SK-N-SH treated with all-trans-retinoic acid at 6 μM for 48 hours (cell line): ENCODE measurements at regions not wholly inside any gene's neighbourhood (a gene's known extent, or its start where the extent isn't known, plus 50 kb on each side); places are given as distances from the start of the nearest gene placed in this dataset.

Experiments used
- ATAC-seq: fragments of 200-7000 bp; cut with Tn5 transposase; 3 replicates; pipeline ENCODE4 v1.9.1; 2020; ENCODE audit warnings: mild to moderate bottlenecking, moderate library complexity
- ARNTL ChIP-seq: fragments of 450-650 bp; formaldehyde crosslinking; IDR thresholded peaks from 2 replicates; pipeline ENCODE4 v1.5.0; 2020; ENCODE audit warnings: low read depth, mild to moderate bottlenecking, moderate library complexity, borderline replicate concordance
- BACH2 ChIP-seq: fragments of 250-450 bp; sonication (Bioruptor Pico); IDR thresholded peaks from 2 replicates; pipeline ENCODE4 v1.9.0; 2021; ENCODE audit warnings: mild to moderate bottlenecking, borderline replicate concordance
- CSDC2 ChIP-seq: fragments of 250-450 bp; sonication (Bioruptor Pico); IDR thresholded peaks from 2 replicates; pipeline ENCODE4 v1.5.0; 2020; ENCODE audit warnings: mild to moderate bottlenecking, moderate library complexity
- ESRRG ChIP-seq: fragments of 250-450 bp; sonication (Bioruptor Pico); IDR thresholded peaks from 2 replicates; pipeline ENCODE4 v1.6.1; 2021; ENCODE audit warnings: mild to moderate bottlenecking
- GLIS3 ChIP-seq: fragments of 250-450 bp; sonication (Bioruptor Pico); IDR thresholded peaks from 2 replicates; pipeline ENCODE4 v1.5.0; 2020; ENCODE audit warnings: mild to moderate bottlenecking, moderate library complexity
- ISL1 ChIP-seq: fragments of 250-450 bp; sonication (Bioruptor Pico); IDR thresholded peaks from 2 replicates; pipeline ENCODE4 v2.1.2; 2022; ENCODE audit warnings: mild to moderate bottlenecking, moderate library complexity
- OSR1 ChIP-seq: fragments of 250-450 bp; sonication (Bioruptor Pico); IDR thresholded peaks from 2 replicates; pipeline ENCODE4 v1.8.0; 2022; ENCODE audit warnings: moderate library complexity, mild to moderate bottlenecking, inconsistent platforms
- PPARA ChIP-seq: fragments of 250-450 bp; sonication (Bioruptor Pico); IDR thresholded peaks from 2 replicates; pipeline ENCODE4 v1.5.0; 2020; ENCODE audit warnings: mild to moderate bottlenecking, borderline replicate concordance
- SNAI2 ChIP-seq: fragments of 250-450 bp; sonication (Bioruptor Pico); IDR thresholded peaks from 2 replicates; pipeline ENCODE4 v1.5.0; 2020; ENCODE audit warnings: mild to moderate bottlenecking, moderate library complexity
- TCF4 ChIP-seq: fragments of 250-450 bp; sonication (Bioruptor Pico); IDR thresholded peaks from 2 replicates; pipeline ENCODE4 v1.8.0; 2021; ENCODE audit warnings: mild to moderate bottlenecking, moderate library complexity, borderline replicate concordance
- TOX ChIP-seq: fragments of 250-450 bp; sonication (Bioruptor Pico); IDR thresholded peaks from 2 replicates; pipeline ENCODE4 v1.8.0; 2021; ENCODE audit warnings: mild to moderate bottlenecking, moderate library complexity, borderline replicate concordance
- ZC3H10 ChIP-seq: fragments of 250-450 bp; sonication (Bioruptor Pico); IDR thresholded peaks from 2 replicates; pipeline ENCODE4 v1.5.1; 2021; ENCODE audit warnings: mild to moderate bottlenecking, moderate library complexity
- ZFP30 ChIP-seq: fragments of 450-650 bp; formaldehyde crosslinking; IDR thresholded peaks from 2 replicates; pipeline ENCODE4 v1.5.0; 2022; ENCODE audit warnings: mild to moderate bottlenecking, moderate library complexity
- ZNF565 ChIP-seq: fragments of 450-650 bp; formaldehyde crosslinking; conservative IDR thresholded peaks from 2 replicates; pipeline ENCODE4 v1.5.0; 2020; ENCODE audit warnings: low read depth, mild to moderate bottlenecking, moderate library complexity
- ZNF70 ChIP-seq: fragments of 450-650 bp; formaldehyde crosslinking; IDR thresholded peaks from 2 replicates; pipeline ENCODE4 v1.5.0; 2020; ENCODE audit warnings: mild to moderate bottlenecking, moderate library complexity
- ZNF8 ChIP-seq: fragments of 450-650 bp; formaldehyde crosslinking; IDR thresholded peaks from 2 replicates; pipeline ENCODE4 v1.5.0; 2020; ENCODE audit warnings: mild to moderate bottlenecking, moderate library complexity
- TF ChIP-seq, protein P1 (sequence below): fragments of 250-450 bp; sonication (Bioruptor Pico); IDR thresholded peaks from 2 replicates; pipeline ENCODE4 v1.5.0; 2020; ENCODE audit warnings: mild to moderate bottlenecking, moderate library complexity
- TF ChIP-seq, protein P2 (sequence below): fragments of 250-450 bp; sonication (Bioruptor Pico); IDR thresholded peaks from 2 replicates; pipeline ENCODE4 v1.8.0; 2021; ENCODE audit warnings: low read depth, mild to moderate bottlenecking, moderate library complexity, borderline replicate concordance
- TF ChIP-seq, protein P3 (sequence below): fragments of 250-450 bp; sonication (Bioruptor Pico); IDR thresholded peaks from 2 replicates; pipeline ENCODE4 v1.8.0; 2020; ENCODE audit warnings: mild to moderate bottlenecking, moderate library complexity, borderline replicate concordance
- TF ChIP-seq, protein P4 (sequence below): fragments of 250-450 bp; sonication (Bioruptor Pico); IDR thresholded peaks from 2 replicates; pipeline ENCODE4 v1.5.1; 2021; ENCODE audit warnings: mild to moderate bottlenecking, moderate library complexity
- TF ChIP-seq, protein P5 (sequence below): fragments of 250-450 bp; sonication (Bioruptor Pico); IDR thresholded peaks from 2 replicates; pipeline ENCODE4 v1.5.1; 2020; ENCODE audit warnings: low read depth, mild to moderate bottlenecking, moderate library complexity

DNA sequence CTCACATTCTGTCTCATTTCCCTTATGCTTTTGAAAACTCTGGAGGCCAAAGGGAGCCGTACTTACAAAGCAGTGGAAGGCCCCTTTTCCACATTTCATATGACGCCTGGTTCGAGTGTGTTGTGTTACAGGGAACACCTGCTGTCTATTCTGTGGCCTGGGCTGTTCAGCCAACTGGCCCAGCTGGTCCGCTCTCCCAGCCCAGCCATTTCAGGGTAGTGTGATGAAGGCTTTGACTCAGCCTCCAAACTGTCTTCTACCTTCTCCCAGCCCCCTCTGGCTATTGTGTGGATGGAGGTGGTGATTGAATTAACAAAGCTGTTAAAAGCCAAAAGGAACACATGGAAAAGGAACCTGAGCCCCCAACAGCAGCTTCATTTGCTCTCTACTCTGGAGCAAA is 233.8 kb downstream of the ICOS start:
- TF ChIP-seq, protein P1, sequence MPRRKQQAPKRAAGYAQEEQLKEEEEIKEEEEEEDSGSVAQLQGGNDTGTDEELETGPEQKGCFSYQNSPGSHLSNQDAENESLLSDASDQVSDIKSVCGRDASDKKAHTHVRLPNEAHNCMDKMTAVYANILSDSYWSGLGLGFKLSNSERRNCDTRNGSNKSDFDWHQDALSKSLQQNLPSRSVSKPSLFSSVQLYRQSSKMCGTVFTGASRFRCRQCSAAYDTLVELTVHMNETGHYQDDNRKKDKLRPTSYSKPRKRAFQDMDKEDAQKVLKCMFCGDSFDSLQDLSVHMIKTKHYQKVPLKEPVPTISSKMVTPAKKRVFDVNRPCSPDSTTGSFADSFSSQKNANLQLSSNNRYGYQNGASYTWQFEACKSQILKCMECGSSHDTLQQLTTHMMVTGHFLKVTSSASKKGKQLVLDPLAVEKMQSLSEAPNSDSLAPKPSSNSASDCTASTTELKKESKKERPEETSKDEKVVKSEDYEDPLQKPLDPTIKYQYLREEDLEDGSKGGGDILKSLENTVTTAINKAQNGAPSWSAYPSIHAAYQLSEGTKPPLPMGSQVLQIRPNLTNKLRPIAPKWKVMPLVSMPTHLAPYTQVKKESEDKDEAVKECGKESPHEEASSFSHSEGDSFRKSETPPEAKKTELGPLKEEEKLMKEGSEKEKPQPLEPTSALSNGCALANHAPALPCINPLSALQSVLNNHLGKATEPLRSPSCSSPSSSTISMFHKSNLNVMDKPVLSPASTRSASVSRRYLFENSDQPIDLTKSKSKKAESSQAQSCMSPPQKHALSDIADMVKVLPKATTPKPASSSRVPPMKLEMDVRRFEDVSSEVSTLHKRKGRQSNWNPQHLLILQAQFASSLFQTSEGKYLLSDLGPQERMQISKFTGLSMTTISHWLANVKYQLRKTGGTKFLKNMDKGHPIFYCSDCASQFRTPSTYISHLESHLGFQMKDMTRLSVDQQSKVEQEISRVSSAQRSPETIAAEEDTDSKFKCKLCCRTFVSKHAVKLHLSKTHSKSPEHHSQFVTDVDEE (CRISPR knock-in tag) = no peak
- no peak for TF ChIP-seq CSDC2
- no peak for TF ChIP-seq ISL1 (CRISPR knock-in tag)
- TF ChIP-seq SNAI2 (CRISPR knock-in tag) = no peak
- TF ChIP-seq, protein P2, sequence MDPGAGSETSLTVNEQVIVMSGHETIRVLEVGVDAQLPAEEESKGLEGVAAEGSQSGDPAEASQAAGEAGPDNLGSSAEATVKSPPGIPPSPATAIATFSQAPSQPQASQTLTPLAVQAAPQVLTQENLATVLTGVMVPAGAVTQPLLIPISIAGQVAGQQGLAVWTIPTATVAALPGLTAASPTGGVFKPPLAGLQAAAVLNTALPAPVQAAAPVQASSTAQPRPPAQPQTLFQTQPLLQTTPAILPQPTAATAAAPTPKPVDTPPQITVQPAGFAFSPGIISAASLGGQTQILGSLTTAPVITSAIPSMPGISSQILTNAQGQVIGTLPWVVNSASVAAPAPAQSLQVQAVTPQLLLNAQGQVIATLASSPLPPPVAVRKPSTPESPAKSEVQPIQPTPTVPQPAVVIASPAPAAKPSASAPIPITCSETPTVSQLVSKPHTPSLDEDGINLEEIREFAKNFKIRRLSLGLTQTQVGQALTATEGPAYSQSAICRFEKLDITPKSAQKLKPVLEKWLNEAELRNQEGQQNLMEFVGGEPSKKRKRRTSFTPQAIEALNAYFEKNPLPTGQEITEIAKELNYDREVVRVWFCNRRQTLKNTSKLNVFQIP (CRISPR knock-in tag) = no peak
- no peak for TF ChIP-seq ZNF565 (CRISPR knock-in tag)
- TF ChIP-seq ZC3H10 (CRISPR knock-in tag) = no peak
- no peak for TF ChIP-seq OSR1 (CRISPR knock-in tag)
- no peak for TF ChIP-seq ZNF8 (CRISPR knock-in tag)
- TF ChIP-seq ZFP30 (CRISPR knock-in tag) = no peak
- no peak for ATAC-seq

DNA sequence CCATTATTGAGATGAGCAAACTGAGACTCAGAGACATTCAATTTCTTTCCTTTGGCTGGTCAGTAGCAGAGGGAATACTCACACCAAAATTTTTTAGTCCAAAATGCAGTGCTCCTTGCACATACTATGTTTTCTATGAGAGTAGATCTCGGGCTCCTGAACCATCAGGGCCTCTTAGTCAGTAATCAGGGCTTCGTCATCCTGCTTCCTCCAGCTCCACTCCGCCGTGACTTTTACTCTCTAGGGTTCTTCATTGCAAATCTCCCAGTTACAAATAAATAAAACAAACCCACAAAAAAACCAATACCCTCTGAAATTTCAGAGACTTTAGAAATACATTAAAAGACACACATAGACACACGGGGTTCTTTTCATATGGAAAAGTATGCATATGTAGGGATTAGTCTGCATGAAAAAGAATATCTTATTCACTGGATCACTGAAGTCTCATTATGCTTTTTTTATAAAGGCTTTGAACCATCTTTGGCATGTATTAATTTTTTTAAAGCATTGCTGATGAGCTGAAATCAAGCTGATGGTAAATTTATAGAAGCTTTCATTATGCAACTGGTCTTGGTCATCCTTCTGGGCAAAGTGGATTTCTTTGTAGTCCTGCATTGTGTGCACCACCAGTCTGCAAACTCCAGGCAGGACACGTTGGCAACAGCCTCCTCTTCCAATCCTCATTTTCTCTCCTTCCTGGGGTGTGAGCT is 235.0 kb downstream of the ICOS start:
- no peak for ATAC-seq
- TF ChIP-seq ZNF70 = no peak
- TF ChIP-seq TOX (CRISPR knock-in tag) = no peak
- TF ChIP-seq, all 23 proteins: peak for 0

DNA sequence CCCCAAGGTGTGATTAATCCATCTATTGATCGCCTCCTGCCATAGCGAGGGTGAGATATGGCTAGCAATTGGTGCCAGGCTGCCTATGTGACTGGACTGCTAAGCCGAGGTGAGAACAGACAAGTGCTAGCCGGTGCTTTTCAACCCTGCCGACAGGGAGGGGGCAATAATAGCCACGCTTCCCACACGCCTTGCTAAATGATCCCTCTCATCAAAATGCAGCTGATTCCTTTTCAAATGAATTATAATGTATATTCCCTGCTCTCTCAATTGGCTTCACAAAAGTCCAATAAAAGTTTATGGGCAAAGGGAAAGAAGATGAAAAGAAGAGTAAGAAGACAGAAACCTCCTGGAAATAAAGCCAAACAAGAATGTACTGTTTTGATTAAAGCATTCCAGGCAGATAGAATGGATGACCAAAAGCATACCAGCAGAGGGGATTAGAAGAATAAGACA is 235.6 kb downstream of the ICOS start:
- no peak for ATAC-seq
- TF ChIP-seq, protein P3, sequence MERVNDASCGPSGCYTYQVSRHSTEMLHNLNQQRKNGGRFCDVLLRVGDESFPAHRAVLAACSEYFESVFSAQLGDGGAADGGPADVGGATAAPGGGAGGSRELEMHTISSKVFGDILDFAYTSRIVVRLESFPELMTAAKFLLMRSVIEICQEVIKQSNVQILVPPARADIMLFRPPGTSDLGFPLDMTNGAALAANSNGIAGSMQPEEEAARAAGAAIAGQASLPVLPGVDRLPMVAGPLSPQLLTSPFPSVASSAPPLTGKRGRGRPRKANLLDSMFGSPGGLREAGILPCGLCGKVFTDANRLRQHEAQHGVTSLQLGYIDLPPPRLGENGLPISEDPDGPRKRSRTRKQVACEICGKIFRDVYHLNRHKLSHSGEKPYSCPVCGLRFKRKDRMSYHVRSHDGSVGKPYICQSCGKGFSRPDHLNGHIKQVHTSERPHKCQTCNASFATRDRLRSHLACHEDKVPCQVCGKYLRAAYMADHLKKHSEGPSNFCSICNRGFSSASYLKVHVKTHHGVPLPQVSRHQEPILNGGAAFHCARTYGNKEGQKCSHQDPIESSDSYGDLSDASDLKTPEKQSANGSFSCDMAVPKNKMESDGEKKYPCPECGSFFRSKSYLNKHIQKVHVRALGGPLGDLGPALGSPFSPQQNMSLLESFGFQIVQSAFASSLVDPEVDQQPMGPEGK (CRISPR knock-in tag) = no peak
- TF ChIP-seq ZNF70 (no peak), ISL1 (CRISPR knock-in tag) (no peak), TOX (CRISPR knock-in tag) (no peak), ZNF8 (CRISPR knock-in tag) (no peak), TCF4 (CRISPR knock-in tag) (no peak), ZNF565 (CRISPR knock-in tag) (no peak), ZFP30 (CRISPR knock-in tag) (no peak), OSR1 (CRISPR knock-in tag) (no peak), ARNTL (CRISPR knock-in tag) (no peak), SNAI2 (CRISPR knock-in tag) (no peak)
- TF ChIP-seq, protein P4, sequence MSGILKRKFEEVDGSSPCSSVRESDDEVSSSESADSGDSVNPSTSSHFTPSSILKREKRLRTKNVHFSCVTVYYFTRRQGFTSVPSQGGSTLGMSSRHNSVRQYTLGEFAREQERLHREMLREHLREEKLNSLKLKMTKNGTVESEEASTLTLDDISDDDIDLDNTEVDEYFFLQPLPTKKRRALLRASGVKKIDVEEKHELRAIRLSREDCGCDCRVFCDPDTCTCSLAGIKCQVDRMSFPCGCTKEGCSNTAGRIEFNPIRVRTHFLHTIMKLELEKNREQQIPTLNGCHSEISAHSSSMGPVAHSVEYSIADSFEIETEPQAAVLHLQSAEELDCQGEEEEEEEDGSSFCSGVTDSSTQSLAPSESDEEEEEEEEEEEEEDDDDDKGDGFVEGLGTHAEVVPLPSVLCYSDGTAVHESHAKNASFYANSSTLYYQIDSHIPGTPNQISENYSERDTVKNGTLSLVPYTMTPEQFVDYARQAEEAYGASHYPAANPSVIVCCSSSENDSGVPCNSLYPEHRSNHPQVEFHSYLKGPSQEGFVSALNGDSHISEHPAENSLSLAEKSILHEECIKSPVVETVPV (CRISPR knock-in tag) = no peak

DNA sequence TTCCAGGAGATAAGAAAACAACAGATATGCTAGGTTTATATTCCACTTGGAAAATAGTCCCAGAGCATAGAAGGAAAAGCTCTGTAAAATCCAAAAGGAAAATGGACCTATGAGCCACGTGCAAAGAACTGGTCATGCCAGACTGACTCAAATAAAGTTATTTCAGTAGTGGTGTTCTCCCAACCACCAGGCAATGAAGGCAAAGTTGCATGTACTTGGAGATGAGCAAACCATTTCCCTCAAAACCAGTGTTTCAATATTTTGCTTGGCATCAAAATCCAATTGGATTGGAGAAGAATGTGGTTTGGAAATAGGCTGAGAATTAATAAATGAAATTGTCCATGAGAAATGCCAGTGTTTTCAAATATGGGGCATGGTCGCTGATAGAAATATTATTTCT is 237.5 kb downstream of the ICOS start:
- ATAC-seq = no peak
- no peak for TF ChIP-seq ZC3H10 (CRISPR knock-in tag)
- no peak for TF ChIP-seq BACH2 (CRISPR knock-in tag)
- no peak for TF ChIP-seq SNAI2 (CRISPR knock-in tag)
- TF ChIP-seq ESRRG (CRISPR knock-in tag) = no peak
- TF ChIP-seq GLIS3 = no peak
- no peak for TF ChIP-seq ZNF8 (CRISPR knock-in tag)
- TF ChIP-seq, protein P5, sequence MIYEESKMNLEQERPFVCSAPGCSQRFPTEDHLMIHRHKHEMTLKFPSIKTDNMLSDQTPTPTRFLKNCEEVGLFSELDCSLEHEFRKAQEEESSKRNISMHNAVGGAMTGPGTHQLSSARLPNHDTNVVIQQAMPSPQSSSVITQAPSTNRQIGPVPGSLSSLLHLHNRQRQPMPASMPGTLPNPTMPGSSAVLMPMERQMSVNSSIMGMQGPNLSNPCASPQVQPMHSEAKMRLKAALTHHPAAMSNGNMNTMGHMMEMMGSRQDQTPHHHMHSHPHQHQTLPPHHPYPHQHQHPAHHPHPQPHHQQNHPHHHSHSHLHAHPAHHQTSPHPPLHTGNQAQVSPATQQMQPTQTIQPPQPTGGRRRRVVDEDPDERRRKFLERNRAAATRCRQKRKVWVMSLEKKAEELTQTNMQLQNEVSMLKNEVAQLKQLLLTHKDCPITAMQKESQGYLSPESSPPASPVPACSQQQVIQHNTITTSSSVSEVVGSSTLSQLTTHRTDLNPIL (CRISPR knock-in tag) = no peak
- no peak for TF ChIP-seq PPARA (CRISPR knock-in tag)
- TF ChIP-seq, protein P1 (CRISPR knock-in tag) = no peak
- TF ChIP-seq, protein P3 (CRISPR knock-in tag) = no peak
- no peak for TF ChIP-seq ZFP30 (CRISPR knock-in tag)
